B cell (primary cell): ENCODE measurements at regions not wholly inside any gene's neighbourhood (a gene's known extent, or its start where the extent isn't known, plus 50 kb on each side); places are given as distances from the start of the nearest gene placed in this dataset.

Experiments used
- ATAC-seq: fragments of 200-7000 bp; cut with Tn5 transposase; one replicate; pipeline ENCODE4 v1.10.0; 2021; ENCODE audit warnings: low read depth, mild to moderate bottlenecking, moderate number of reproducible peaks, moderate library complexity
- CTCF ChIA-PET: fragments of 350-600 bp; sonication (Branson Sonifier 250); formaldehyde crosslinking; loops from one replicate; lab custom pipeline; 2021; ENCODE audit warnings: antibody characterized with exemption, inconsistent platforms; lab: Charles Lee
- POLR2A ChIA-PET: fragments of 350-600 bp; sonication (Branson Sonifier 250); formaldehyde crosslinking; loops from one replicate; lab custom pipeline; 2021; ENCODE audit warnings: antibody characterized with exemption; lab: Charles Lee
- DNase-seq: peaks from one replicate; pipeline ENCODE4 v3.0.0; 2013
- H2AFZ ChIP-seq: 2 replicates; pipeline ENCODE4 v1.6.1; 2012; ENCODE audit warnings: mild to moderate bottlenecking, low read depth, low read length; ENCODE audit not compliant: insufficient read depth, poor library complexity, severe bottlenecking
- H3K27ac ChIP-seq, 2 donors: 1 replicate in 1 of 2; 2 replicates in 1 of 2; pipeline ENCODE4 v1.5.1; 2012 to 2013; ENCODE audit warnings: low read length in 2 of 2, mild to moderate bottlenecking in 2 of 2, moderate library complexity in 1 of 2
- H3K27me3 ChIP-seq, 4 experiments: fragments of 200-600 bp in 1 of 4; sonication (generic) in 1 of 4; replicated peaks in 1 of 4; 1 replicate in 2 of 4; 2 replicates in 2 of 4; pipeline versions ENCODE4 v1.6.1 to v1.7.0; 2013 to 2016; ENCODE audit warnings: low read length in 3 of 4, mild to moderate bottlenecking in 2 of 4, mixed read lengths in 1 of 4, moderate library complexity in 1 of 4; ENCODE audit not compliant: insufficient read depth in 4 of 4, control insufficient read depth in 3 of 4; ENCODE audit errors: control extremely low read depth in 1 of 4
- H3K36me3 ChIP-seq, 2 experiments: replicated peaks in 1 of 2; 1 replicate in 1 of 2; 2 replicates in 1 of 2; pipeline versions ENCODE4 v1.6.1 to v1.7.1; 2013; ENCODE audit warnings: low read length in 1 of 2; ENCODE audit not compliant: insufficient read depth in 2 of 2, control insufficient read depth in 1 of 2; ENCODE audit errors: control extremely low read depth in 1 of 2, extremely low read depth in 1 of 2
- H3K4me1 ChIP-seq, 2 donors: fragments of 200-600 bp in 1 of 2; sonication (generic) in 1 of 2; 1 replicate in 1 of 2; 2 replicates in 1 of 2; pipeline versions ENCODE4 v1.5.1 to v1.6.1; 2013 to 2017; ENCODE audit warnings: low read length in 2 of 2; ENCODE audit not compliant: control insufficient read depth in 2 of 2, insufficient read depth in 2 of 2
- H3K4me2 ChIP-seq: replicated peaks from 2 replicates; pipeline ENCODE3; 2012; ENCODE audit warnings: mild to moderate bottlenecking, low read depth, low read length; ENCODE audit not compliant: poor library complexity, severe bottlenecking
- H3K4me3 ChIP-seq, 5 experiments: fragments of 200-600 bp in 1 of 5; sonication (generic) in 1 of 5; 1 replicate in 3 of 5; 2 replicates in 2 of 5; pipeline versions ENCODE4 v1.5.1 to v1.7.0; 2011 to 2016; ENCODE audit warnings: low read length in 4 of 5, mild to moderate bottlenecking in 4 of 5, low read depth in 2 of 5, control low read depth in 1 of 5, moderate library complexity in 1 of 5; ENCODE audit not compliant: insufficient read depth in 1 of 5; ENCODE audit errors: control extremely low read depth in 1 of 5, extremely low read depth in 1 of 5
- H3K79me2 ChIP-seq: fragments of 200-600 bp; sonication (generic); one replicate; pipeline ENCODE4 v1.6.0; 2016; ENCODE audit warnings: low read length; ENCODE audit not compliant: control insufficient read depth, insufficient read depth
- H3K9ac ChIP-seq: fragments of 200-600 bp; sonication (generic); 2 replicates; pipeline ENCODE4 v1.6.1; 2017; ENCODE audit warnings: mild to moderate bottlenecking, low read length, moderate library complexity
- H3K9me3 ChIP-seq, 3 donors: one replicate each; pipeline versions ENCODE4 v1.6.1 to v1.7.1; 2013; ENCODE audit warnings: low read length in 2 of 3; ENCODE audit not compliant: control insufficient read depth in 2 of 3, insufficient read depth in 1 of 3; ENCODE audit errors: control extremely low read depth in 1 of 3
- H4K20me1 ChIP-seq: 2 replicates; pipeline ENCODE4 v1.6.0; 2012; ENCODE audit warnings: mild to moderate bottlenecking, low read length; ENCODE audit not compliant: insufficient read depth, control insufficient read depth, poor library complexity, severe bottlenecking
- H3K27ac Mint-ChIP-seq: one replicate; pipeline ENCODE4 v1.8.0; 2021; ENCODE audit warnings: mixed read lengths
- H3K27me3 Mint-ChIP-seq: one replicate; pipeline ENCODE4 v1.8.0; 2021; ENCODE audit warnings: mixed read lengths
- H3K4me1 Mint-ChIP-seq: one replicate; pipeline ENCODE4 v1.8.0; 2021; ENCODE audit warnings: mixed read lengths
- H3K4me3 Mint-ChIP-seq: one replicate; pipeline ENCODE4 v1.8.0; 2021; ENCODE audit warnings: mixed read lengths
- H3K9me3 Mint-ChIP-seq: one replicate; pipeline ENCODE4 v1.8.0; 2022; ENCODE audit warnings: mixed read lengths; ENCODE audit not compliant: insufficient read depth
- EZH2 ChIP-seq: IDR thresholded peaks from 2 replicates; pipeline ENCODE4 v1.6.1; 2012; ENCODE audit warnings: borderline replicate concordance, low read depth, mild to moderate bottlenecking, moderate library complexity, low read length; ENCODE audit not compliant: insufficient read depth, poor library complexity, severe bottlenecking
- WGBS: methylation state at CpG from one replicate; pipeline ENCODE4 v1.1.5; 2013; ENCODE audit warnings: missing lambda C conversion rate; ENCODE audit not compliant: insufficient coverage; 5-methylcytosine and 5-hydroxymethylcytosine counted together
- intact Hi-C: fragments of 100-400 bp; cut with micrococcal nuclease; formaldehyde crosslinking; loops from one replicate; pipeline ENCODE4 v1.10.0; 2022
- TF ChIP-seq, protein P1 (sequence below): fragments of 200-600 bp; IDR thresholded peaks from one replicate; pipeline ENCODE4 v1.8.0; 2022; ENCODE audit warnings: antibody characterized with exemption, mild to moderate bottlenecking

DNA sequence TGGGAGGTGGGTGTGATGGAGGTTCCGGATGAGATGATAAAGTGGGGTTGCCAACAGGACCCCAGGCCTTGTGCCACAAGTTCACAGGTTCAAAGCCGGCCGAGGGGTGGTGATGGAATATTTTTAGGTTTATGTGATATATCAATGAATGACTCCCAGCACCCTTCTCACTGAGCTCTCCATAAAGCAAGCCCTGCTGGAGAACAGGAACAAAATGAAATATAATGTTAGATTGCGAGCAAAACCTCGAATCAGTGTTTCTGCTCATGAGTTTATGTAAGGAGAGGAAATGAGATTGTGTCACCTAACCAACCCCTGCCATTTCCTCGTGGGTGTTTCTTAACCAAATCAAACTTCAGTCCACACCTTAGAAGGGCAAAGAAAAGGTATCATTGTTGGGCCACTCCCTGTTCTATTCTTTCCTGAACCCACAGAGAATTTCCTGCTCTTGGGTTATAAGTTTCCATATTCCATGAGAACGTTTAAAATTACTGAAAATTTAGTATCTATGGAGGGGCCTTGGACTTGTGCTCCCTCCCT, 192.2 kb upstream of the EXOC2 start:
- H3K9ac ChIP-seq: no peak overlapping the region
- TF ChIP-seq, protein P1, sequence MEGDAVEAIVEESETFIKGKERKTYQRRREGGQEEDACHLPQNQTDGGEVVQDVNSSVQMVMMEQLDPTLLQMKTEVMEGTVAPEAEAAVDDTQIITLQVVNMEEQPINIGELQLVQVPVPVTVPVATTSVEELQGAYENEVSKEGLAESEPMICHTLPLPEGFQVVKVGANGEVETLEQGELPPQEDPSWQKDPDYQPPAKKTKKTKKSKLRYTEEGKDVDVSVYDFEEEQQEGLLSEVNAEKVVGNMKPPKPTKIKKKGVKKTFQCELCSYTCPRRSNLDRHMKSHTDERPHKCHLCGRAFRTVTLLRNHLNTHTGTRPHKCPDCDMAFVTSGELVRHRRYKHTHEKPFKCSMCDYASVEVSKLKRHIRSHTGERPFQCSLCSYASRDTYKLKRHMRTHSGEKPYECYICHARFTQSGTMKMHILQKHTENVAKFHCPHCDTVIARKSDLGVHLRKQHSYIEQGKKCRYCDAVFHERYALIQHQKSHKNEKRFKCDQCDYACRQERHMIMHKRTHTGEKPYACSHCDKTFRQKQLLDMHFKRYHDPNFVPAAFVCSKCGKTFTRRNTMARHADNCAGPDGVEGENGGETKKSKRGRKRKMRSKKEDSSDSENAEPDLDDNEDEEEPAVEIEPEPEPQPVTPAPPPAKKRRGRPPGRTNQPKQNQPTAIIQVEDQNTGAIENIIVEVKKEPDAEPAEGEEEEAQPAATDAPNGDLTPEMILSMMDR: no peak
- TF ChIP-seq EZH2: no peak
- H4K20me1 ChIP-seq: no peaks in the 10 kb centered on the region
- no peaks in the 10 kb centered on the region for H3K9me3 Mint-ChIP-seq
- H3K36me3 ChIP-seq: no peaks in the 10 kb centered on the region
- no peak overlapping the region for H3K4me3 ChIP-seq
- no peak overlapping the region for H3K27ac ChIP-seq
- H3K9me3 ChIP-seq: peaks cover 0 to 6% (median 0%) of the 10 kb centered on the region in 3 donors
- H3K27me3 ChIP-seq: peaks cover 0 to 2% (median 0%) of the 10 kb centered on the region in 4 experiments
- ChIA-PET POLR2A (no interaction called here), CTCF (no interaction called here)
- ATAC-seq (no peak), DNase-seq (no peak)
- H3K79me2 ChIP-seq: no peaks in the 10 kb centered on the region
- no peak overlapping the region for H3K4me3 Mint-ChIP-seq
- WGBS: 92% methylated on average over 1 of the region's 7 CpGs
- no peak overlapping the region for H3K4me2 ChIP-seq
- intact Hi-C loops: no loop called here
- H3K4me1 ChIP-seq: no peaks in the 10 kb centered on the region
- no peak overlapping the region for H2AFZ ChIP-seq
- no peak overlapping the region for H3K27ac Mint-ChIP-seq
- peaks cover 18% of the 10 kb centered on the region for H3K27me3 Mint-ChIP-seq
- no peaks in the 10 kb centered on the region for H3K4me1 Mint-ChIP-seq

DNA sequence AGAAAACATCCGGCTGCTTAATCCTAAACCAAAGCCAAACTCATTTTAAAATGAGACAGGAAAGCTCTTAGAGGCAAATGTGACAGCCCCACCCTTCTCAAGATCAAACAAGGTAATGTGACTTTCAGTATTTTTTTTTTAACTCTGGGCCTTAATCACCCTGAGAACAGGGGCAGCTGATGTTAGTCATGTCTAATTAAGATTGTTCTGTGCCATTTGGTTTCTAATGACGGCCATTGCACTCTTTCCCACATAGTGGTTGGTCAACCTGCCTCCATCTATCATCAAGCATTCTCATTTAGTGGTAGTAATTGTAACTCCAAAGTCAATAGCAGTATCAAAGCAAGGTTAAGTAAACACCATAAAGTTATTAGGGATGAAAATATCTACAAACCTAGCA, 191.6 kb upstream of the EXOC2 start:
- H3K4me1 ChIP-seq: no peaks in the 10 kb centered on the region
- H3K27ac ChIP-seq: no peak overlapping the region
- TF ChIP-seq, protein P1: no peak
- TF ChIP-seq EZH2: no peak
- H3K79me2 ChIP-seq: no peaks in the 10 kb centered on the region
- WGBS: no CpG with 5 or more reads among the region's 2 CpGs
- H3K9ac ChIP-seq: no peak overlapping the region
- Mint-ChIP-seq H3K27me3 (peaks cover 19% of the 10 kb centered on the region), H3K4me1 (no peaks in the 10 kb centered on the region), H3K4me3 (no peak overlapping the region), H3K27ac (no peak overlapping the region), H3K9me3 (no peaks in the 10 kb centered on the region)
- intact Hi-C loops: no loop called here
- ATAC-seq (no peak), DNase-seq (no peak)
- H3K9me3 ChIP-seq: peaks cover 0 to 6% (median 0%) of the 10 kb centered on the region in 3 donors
- H2AFZ ChIP-seq: no peak overlapping the region
- CTCF ChIA-PET: no interaction called here
- H3K4me2 ChIP-seq: no peak overlapping the region
- H3K36me3 ChIP-seq: no peaks in the 10 kb centered on the region
- no peaks in the 10 kb centered on the region for H4K20me1 ChIP-seq
- POLR2A ChIA-PET: no interaction called here
- peaks cover 0 to 2% (median 0%) of the 10 kb centered on the region in 4 experiments for H3K27me3 ChIP-seq
- H3K4me3 ChIP-seq: no peak overlapping the region
